CD14-positive monocyte (primary cell): ENCODE measurements at regions not wholly inside any gene's neighbourhood (a gene's known extent, or its start where the extent isn't known, plus 50 kb on each side); places are given as distances from the start of the nearest gene placed in this dataset.

ENCODE experiments used
- DNase-seq, 3 donors: peaks; one replicate each; pipeline ENCODE4 v3.0.0-alpha.2; 2011 to 2022
- H2AFZ ChIP-seq: 2 replicates; pipeline ENCODE4 v1.6.0; 2012; ENCODE audit warnings: mild to moderate bottlenecking, low read depth, low read length, inconsistent platforms; ENCODE audit not compliant: insufficient read depth, poor library complexity, severe bottlenecking
- H3K27ac ChIP-seq, 2 donors: 1 replicate in 1 of 2; 2 replicates in 1 of 2; pipeline ENCODE4 v1.5.1; 2012 to 2013; ENCODE audit warnings: low read length in 2 of 2, control low read depth in 1 of 2, inconsistent platforms in 1 of 2, low read depth in 1 of 2, mild to moderate bottlenecking in 1 of 2
- H3K27me3 ChIP-seq, 2 donors: one replicate each; pipeline versions ENCODE4 v1.6.0 to v1.6.1; 2011 to 2013; ENCODE audit warnings: low read length in 2 of 2; ENCODE audit not compliant: control insufficient read depth in 2 of 2, insufficient read depth in 2 of 2
- H3K36me3 ChIP-seq, 2 donors: replicated peaks in 1 of 2; 1 replicate in 1 of 2; 2 replicates in 1 of 2; pipeline versions ENCODE4 v1.5.1 to v1.6.1; 2012 to 2013; ENCODE audit warnings: low read length in 2 of 2, control low read depth in 1 of 2, inconsistent platforms in 1 of 2, mild to moderate bottlenecking in 1 of 2; ENCODE audit not compliant: insufficient read depth in 2 of 2, control insufficient read depth in 1 of 2
- H3K4me1 ChIP-seq, 2 donors: 1 replicate in 1 of 2; 2 replicates in 1 of 2; pipeline versions ENCODE4 v1.5.1 to v1.6.1; 2012 to 2013; ENCODE audit warnings: low read length in 2 of 2, control low read depth in 1 of 2, inconsistent platforms in 1 of 2, mild to moderate bottlenecking in 1 of 2, moderate library complexity in 1 of 2; ENCODE audit not compliant: insufficient read depth in 2 of 2, control insufficient read depth in 1 of 2
- H3K4me2 ChIP-seq: replicated peaks from 2 replicates; pipeline ENCODE3; 2012; ENCODE audit warnings: low read length, moderate library complexity, mild to moderate bottlenecking; ENCODE audit not compliant: poor library complexity, severe bottlenecking; ENCODE audit errors: extremely low read depth
- H3K4me3 ChIP-seq, 3 experiments: fragments of 200-600 bp in 1 of 3; sonication (generic) in 1 of 3; replicated peaks in 1 of 3; 1 replicate in 2 of 3; 2 replicates in 1 of 3; pipeline ENCODE4 v1.5.1; 2011 to 2013; ENCODE audit warnings: low read length in 3 of 3, mild to moderate bottlenecking in 3 of 3, control low read depth in 2 of 3, low read depth in 2 of 3, inconsistent platforms in 1 of 3, moderate library complexity in 1 of 3
- H3K79me2 ChIP-seq: 2 replicates; pipeline ENCODE4 v1.6.0; 2012; ENCODE audit warnings: mild to moderate bottlenecking, control low read depth, inconsistent platforms, low read length, moderate library complexity; ENCODE audit not compliant: insufficient read depth
- H3K9ac ChIP-seq: 2 replicates; pipeline ENCODE4 v1.6.0; 2017; ENCODE audit warnings: low read length, mild to moderate bottlenecking; ENCODE audit not compliant: insufficient read depth, poor library complexity, severe bottlenecking
- H3K9me3 ChIP-seq, 2 donors: replicated peaks in 1 of 2; 1 replicate in 1 of 2; 2 replicates in 1 of 2; pipeline versions ENCODE4 v1.5.1 to v1.6.1; 2012 to 2013; ENCODE audit warnings: low read length in 2 of 2, control low read depth in 1 of 2; ENCODE audit not compliant: control insufficient read depth in 1 of 2, insufficient read depth in 1 of 2
- H4K20me1 ChIP-seq: 2 replicates; pipeline ENCODE4 v1.6.0; 2012; ENCODE audit warnings: mild to moderate bottlenecking, low read length, control low read depth, moderate library complexity; ENCODE audit not compliant: insufficient read depth
- H3K27ac Mint-ChIP-seq, 7 donors: one replicate each; pipeline ENCODE4 v1.8.0; 2020; ENCODE audit warnings: mild to moderate bottlenecking in 7 of 7, mixed read lengths in 7 of 7, moderate library complexity in 6 of 7, inconsistent platforms in 2 of 7
- H3K27me3 Mint-ChIP-seq, 3 donors: one replicate each; pipeline ENCODE4 v1.8.0; 2021 to 2022; ENCODE audit warnings: low read depth in 3 of 3, mild to moderate bottlenecking in 3 of 3, mixed read lengths in 3 of 3, moderate library complexity in 3 of 3, inconsistent platforms in 1 of 3
- H3K36me3 Mint-ChIP-seq, 2 donors: one replicate each; pipeline ENCODE4 v1.8.0; 2020; ENCODE audit warnings: mixed read lengths in 2 of 2, inconsistent platforms in 1 of 2, mild to moderate bottlenecking in 1 of 2
- H3K4me1 Mint-ChIP-seq: one replicate; pipeline ENCODE4 v1.8.0; 2020; ENCODE audit warnings: mild to moderate bottlenecking, mixed read lengths
- H3K4me3 Mint-ChIP-seq, 2 donors: one replicate each; pipeline ENCODE4 v1.8.0; 2020; ENCODE audit warnings: mild to moderate bottlenecking in 2 of 2, mixed read lengths in 2 of 2, moderate library complexity in 1 of 2
- H3K9me3 Mint-ChIP-seq, 7 donors: one replicate each; pipeline ENCODE4 v1.8.0; 2020 to 2022; ENCODE audit warnings: mixed read lengths in 7 of 7, mild to moderate bottlenecking in 6 of 7, moderate library complexity in 6 of 7, inconsistent platforms in 2 of 7
- WGBS: methylation state at CpG from one replicate; pipeline ENCODE4 v1.1.5; 2013; ENCODE audit warnings: missing lambda C conversion rate; ENCODE audit not compliant: insufficient coverage; 5-methylcytosine and 5-hydroxymethylcytosine counted together
- intact Hi-C, 2 donors: fragments of 100-400 bp; cut with micrococcal nuclease; formaldehyde crosslinking; loops; one replicate each; pipeline versions ENCODE4 v1.15.0 to v1.15.1; 2023
- TF ChIP-seq, protein P1 (sequence below): fragments of 200-600 bp; IDR thresholded peaks from one replicate; pipeline ENCODE4 v1.8.0; 2022; ENCODE audit warnings: antibody characterized with exemption, mild to moderate bottlenecking

DNA sequence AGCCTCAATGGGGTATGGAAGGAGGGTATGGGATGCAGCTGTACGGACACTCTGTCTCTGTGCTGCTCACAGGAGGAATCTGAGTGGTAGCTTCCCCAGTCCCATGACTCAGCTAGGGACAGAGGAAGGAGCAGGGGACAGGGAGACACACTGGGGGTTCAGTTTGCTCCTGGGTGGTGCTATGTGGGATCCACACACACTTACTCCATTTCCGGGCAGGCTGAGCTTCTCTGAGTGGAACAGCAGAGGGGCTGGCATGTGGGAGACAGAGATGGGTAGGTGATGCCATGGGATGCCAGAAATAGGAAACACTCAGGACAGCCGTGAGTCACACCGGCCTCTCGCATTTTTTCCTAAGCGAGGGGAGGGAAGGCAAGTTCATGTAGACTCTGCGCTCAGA is 59.2 kb upstream of the KIRREL3 start:
- Mint-ChIP-seq H3K27ac (no peak overlapping the region), H3K27me3 (peaks cover 0 to 2% (median 1%) of the 10 kb centered on the region in 3 donors), H3K4me1 (no peaks in the 10 kb centered on the region), H3K4me3 (no peak overlapping the region), H3K36me3 (no peaks in the 10 kb centered on the region), H3K9me3 (peaks cover 0 to 6% (median 2%) of the 10 kb centered on the region in 7 donors)
- H3K27me3 ChIP-seq: no peaks in the 10 kb centered on the region
- DNase-seq: no peak
- intact Hi-C loops: no loop called here
- H3K9ac ChIP-seq: no peak overlapping the region
- no peaks in the 10 kb centered on the region for H4K20me1 ChIP-seq
- H3K4me3 ChIP-seq: no peak overlapping the region
- TF ChIP-seq, protein P1, sequence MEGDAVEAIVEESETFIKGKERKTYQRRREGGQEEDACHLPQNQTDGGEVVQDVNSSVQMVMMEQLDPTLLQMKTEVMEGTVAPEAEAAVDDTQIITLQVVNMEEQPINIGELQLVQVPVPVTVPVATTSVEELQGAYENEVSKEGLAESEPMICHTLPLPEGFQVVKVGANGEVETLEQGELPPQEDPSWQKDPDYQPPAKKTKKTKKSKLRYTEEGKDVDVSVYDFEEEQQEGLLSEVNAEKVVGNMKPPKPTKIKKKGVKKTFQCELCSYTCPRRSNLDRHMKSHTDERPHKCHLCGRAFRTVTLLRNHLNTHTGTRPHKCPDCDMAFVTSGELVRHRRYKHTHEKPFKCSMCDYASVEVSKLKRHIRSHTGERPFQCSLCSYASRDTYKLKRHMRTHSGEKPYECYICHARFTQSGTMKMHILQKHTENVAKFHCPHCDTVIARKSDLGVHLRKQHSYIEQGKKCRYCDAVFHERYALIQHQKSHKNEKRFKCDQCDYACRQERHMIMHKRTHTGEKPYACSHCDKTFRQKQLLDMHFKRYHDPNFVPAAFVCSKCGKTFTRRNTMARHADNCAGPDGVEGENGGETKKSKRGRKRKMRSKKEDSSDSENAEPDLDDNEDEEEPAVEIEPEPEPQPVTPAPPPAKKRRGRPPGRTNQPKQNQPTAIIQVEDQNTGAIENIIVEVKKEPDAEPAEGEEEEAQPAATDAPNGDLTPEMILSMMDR: no peak
- H3K4me1 ChIP-seq: no peaks in the 10 kb centered on the region
- H3K9me3 ChIP-seq: no peaks in the 10 kb centered on the region
- no CpG with 5 or more reads among the region's 7 CpGs for WGBS
- H3K79me2 ChIP-seq: no peaks in the 10 kb centered on the region
- H2AFZ ChIP-seq: no peak overlapping the region
- H3K4me2 ChIP-seq: no peak overlapping the region
- no peaks in the 10 kb centered on the region for H3K36me3 ChIP-seq
- no peak overlapping the region for H3K27ac ChIP-seq

GRCh38 chr11:127059286-127059685 is 58.7 kb upstream of the KIRREL3 start:
- Mint-ChIP-seq H3K27me3 (peaks cover 0 to 2% (median 1%) of the 10 kb centered on the region in 3 donors), H3K4me3 (no peak overlapping the region), H3K9me3 (peaks cover 0 to 6% (median 2%) of the 10 kb centered on the region in 7 donors), H3K36me3 (no peaks in the 10 kb centered on the region), H3K27ac (no peak overlapping the region), H3K4me1 (no peaks in the 10 kb centered on the region)
- intact Hi-C loops: no loop called here
- Histone ChIP-seq H3K36me3 (no peaks in the 10 kb centered on the region), H3K9me3 (no peaks in the 10 kb centered on the region), H3K4me1 (no peaks in the 10 kb centered on the region), H3K27me3 (no peaks in the 10 kb centered on the region), H3K79me2 (no peaks in the 10 kb centered on the region), H3K4me2 (no peak overlapping the region), H4K20me1 (no peaks in the 10 kb centered on the region), H3K27ac (no peak overlapping the region), H3K4me3 (no peak overlapping the region), H3K9ac (no peak overlapping the region), H2AFZ (no peak overlapping the region)
- no peak for DNase-seq
- WGBS: 86% methylated on average over 6 of the region's 11 CpGs
- TF ChIP-seq, protein P1: no peak
